ENCODE measurements at regions not wholly inside any gene's neighbourhood (a gene's known extent, or its start where the extent isn't known, plus 50 kb on each side); places are given as distances from the start of the nearest gene placed in this dataset.

DNA sequence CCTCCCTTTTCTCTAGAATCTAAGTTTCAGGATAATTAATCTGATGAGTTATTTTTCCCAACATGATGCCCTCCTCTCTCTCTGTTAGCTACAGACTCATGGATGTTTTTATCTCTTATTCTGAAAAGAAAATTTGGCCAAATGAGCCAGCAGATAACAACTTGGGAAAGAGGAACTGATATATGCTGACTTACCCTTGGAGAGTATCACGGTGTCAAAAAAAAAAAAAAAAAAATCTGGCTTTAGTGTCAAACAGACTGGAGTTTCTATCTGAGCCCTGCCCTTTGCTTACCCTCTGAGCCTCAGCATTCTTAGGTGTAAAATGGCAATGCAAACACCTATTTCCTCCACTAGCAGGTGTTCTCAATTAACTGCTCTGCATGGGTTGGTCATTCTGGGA is 190.4 kb downstream of the AHR start:
- Histone ChIP-seq H3K9me3 (ENCODE audit: low read depth) (no peaks in the 10 kb centered on the region), H2AFZ (no peak overlapping the region), H3K36me3 (replicated peaks; ENCODE audit: insufficient read depth, low read depth) (no peaks in the 10 kb centered on the region), H3K27ac (no peak overlapping the region), H4K20me1 (ENCODE audit: insufficient read depth, poor library complexity, severe bottlenecking) (no peaks in the 10 kb centered on the region), H3K4me3 (no peak overlapping the region), H3K9me2 (replicated peaks; ENCODE audit: insufficient read depth) (no peaks in the 10 kb centered on the region), H3K27me3 (no peaks in the 10 kb centered on the region), H3K4me1 (ENCODE audit: insufficient read depth) (peaks cover 4% of the 10 kb centered on the region), H3K4me2 (no peak overlapping the region), H3K79me2 (peaks cover 35% of the 10 kb centered on the region)
- no peak for DNase-seq (ENCODE audit: low spot score)
- no peak for TF ChIP-seq EZH2phosphoT487 (IDR thresholded peaks at IDR 0.05; ENCODE audit: low read depth, severe bottlenecking, unreplicated experiment)
- 89% methylated on average over 1 of the region's 1 CpG for WGBS (ENCODE audit: low lambda C conversion rate, missing lambda C conversion rate)

DNA sequence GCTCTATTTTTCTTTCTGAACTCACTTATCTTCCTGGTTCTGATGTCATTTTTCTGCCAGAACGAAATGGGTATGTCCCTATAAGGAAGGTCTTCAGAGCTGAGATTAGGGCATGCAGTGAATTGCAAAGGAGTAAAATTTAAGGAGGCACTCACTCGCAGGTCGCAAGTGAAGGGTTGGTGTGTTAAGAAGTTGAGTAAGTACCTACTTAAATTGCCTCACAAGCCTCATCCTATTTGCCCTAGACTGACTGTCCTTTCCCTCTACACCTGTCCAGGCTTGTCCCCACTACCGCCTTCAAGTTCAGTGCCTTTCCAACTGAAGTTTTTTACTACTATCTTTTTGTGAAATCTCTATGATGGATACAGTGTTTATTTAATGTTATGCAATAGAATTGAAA is 191.5 kb downstream of the AHR start:
- no peaks in the 10 kb centered on the region for H3K9me3 ChIP-seq (ENCODE audit: low read depth)
- peaks cover 4% of the 10 kb centered on the region for H3K4me1 ChIP-seq (ENCODE audit: insufficient read depth)
- H3K27ac ChIP-seq: no peak overlapping the region
- DNase-seq (ENCODE audit: low spot score): no peak
- H3K9me2 ChIP-seq (replicated peaks; ENCODE audit: insufficient read depth): no peaks in the 10 kb centered on the region
- H3K27me3 ChIP-seq: no peaks in the 10 kb centered on the region
- no peaks in the 10 kb centered on the region for H3K36me3 ChIP-seq (replicated peaks; ENCODE audit: insufficient read depth, low read depth)
- peaks cover 39% of the 10 kb centered on the region for H3K79me2 ChIP-seq
- H3K4me2 ChIP-seq: no peak overlapping the region
- WGBS (ENCODE audit: low lambda C conversion rate, missing lambda C conversion rate): 77% methylated on average over 4 of the region's 4 CpGs
- no peaks in the 10 kb centered on the region for H4K20me1 ChIP-seq (ENCODE audit: insufficient read depth, poor library complexity, severe bottlenecking)
- no peak overlapping the region for H3K4me3 ChIP-seq
- TF ChIP-seq EZH2phosphoT487 (IDR thresholded peaks at IDR 0.05; ENCODE audit: low read depth, severe bottlenecking, unreplicated experiment) (no peak), EZH2 (IDR thresholded peaks at IDR 0.05; ENCODE audit: borderline replicate concordance) (no peak)
- TF ChIP-seq, protein P1, sequence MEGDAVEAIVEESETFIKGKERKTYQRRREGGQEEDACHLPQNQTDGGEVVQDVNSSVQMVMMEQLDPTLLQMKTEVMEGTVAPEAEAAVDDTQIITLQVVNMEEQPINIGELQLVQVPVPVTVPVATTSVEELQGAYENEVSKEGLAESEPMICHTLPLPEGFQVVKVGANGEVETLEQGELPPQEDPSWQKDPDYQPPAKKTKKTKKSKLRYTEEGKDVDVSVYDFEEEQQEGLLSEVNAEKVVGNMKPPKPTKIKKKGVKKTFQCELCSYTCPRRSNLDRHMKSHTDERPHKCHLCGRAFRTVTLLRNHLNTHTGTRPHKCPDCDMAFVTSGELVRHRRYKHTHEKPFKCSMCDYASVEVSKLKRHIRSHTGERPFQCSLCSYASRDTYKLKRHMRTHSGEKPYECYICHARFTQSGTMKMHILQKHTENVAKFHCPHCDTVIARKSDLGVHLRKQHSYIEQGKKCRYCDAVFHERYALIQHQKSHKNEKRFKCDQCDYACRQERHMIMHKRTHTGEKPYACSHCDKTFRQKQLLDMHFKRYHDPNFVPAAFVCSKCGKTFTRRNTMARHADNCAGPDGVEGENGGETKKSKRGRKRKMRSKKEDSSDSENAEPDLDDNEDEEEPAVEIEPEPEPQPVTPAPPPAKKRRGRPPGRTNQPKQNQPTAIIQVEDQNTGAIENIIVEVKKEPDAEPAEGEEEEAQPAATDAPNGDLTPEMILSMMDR (IDR thresholded peaks at IDR 0.05; ENCODE audit: poor library complexity): no peak
- H2AFZ ChIP-seq: no peak overlapping the region

- DNase-seq (ENCODE audit: low spot score): no peak
- 86% methylated on average over 5 of the region's 5 CpGs for WGBS (ENCODE audit: low lambda C conversion rate, missing lambda C conversion rate)
- H3K9me2 ChIP-seq (replicated peaks; ENCODE audit: insufficient read depth): no peaks in the 10 kb centered on the region
- H4K20me1 ChIP-seq (ENCODE audit: insufficient read depth, poor library complexity, severe bottlenecking): no peaks in the 10 kb centered on the region
- H3K27ac ChIP-seq: no peak overlapping the region
- H3K9me3 ChIP-seq (ENCODE audit: low read depth): no peaks in the 10 kb centered on the region
- H3K4me3 ChIP-seq: no peak overlapping the region
- no peak overlapping the region for H3K4me2 ChIP-seq
- H2AFZ ChIP-seq: no peak overlapping the region
- H3K27me3 ChIP-seq: no peaks in the 10 kb centered on the region
- H3K36me3 ChIP-seq (replicated peaks; ENCODE audit: insufficient read depth, low read depth): no peaks in the 10 kb centered on the region
- peaks cover 31% of the 10 kb centered on the region for H3K79me2 ChIP-seq
- H3K4me1 ChIP-seq (ENCODE audit: insufficient read depth): peaks cover 4% of the 10 kb centered on the region
- no peak for TF ChIP-seq EZH2phosphoT487 (IDR thresholded peaks at IDR 0.05; ENCODE audit: low read depth, severe bottlenecking, unreplicated experiment)
- no peak for TF ChIP-seq EZH2 (IDR thresholded peaks at IDR 0.05; ENCODE audit: borderline replicate concordance)
- TF ChIP-seq, protein P1 (IDR thresholded peaks at IDR 0.05; ENCODE audit: poor library complexity): no peak
Observed at GRCh38 chr7:17490825-17491224, 192.4 kb downstream of the AHR start.

GRCh38 chr7:17492437-17492836 is 194.0 kb downstream of the AHR start:
- DNase-seq (ENCODE audit: low spot score): no peak
- no peak overlapping the region for H2AFZ ChIP-seq

More at GRCh38 chr7:17492437-17492836, 194.0 kb downstream of the AHR start:
- 78% methylated on average over 4 of the region's 4 CpGs for WGBS (ENCODE audit: low lambda C conversion rate, missing lambda C conversion rate)
- Histone ChIP-seq H3K9me2 (replicated peaks; ENCODE audit: insufficient read depth) (no peaks in the 10 kb centered on the region), H3K4me3 (no peak overlapping the region), H4K20me1 (ENCODE audit: insufficient read depth, poor library complexity, severe bottlenecking) (no peaks in the 10 kb centered on the region), H3K36me3 (replicated peaks; ENCODE audit: insufficient read depth, low read depth) (no peaks in the 10 kb centered on the region), H3K4me2 (no peak overlapping the region), H3K4me1 (ENCODE audit: insufficient read depth) (peaks cover 9% of the 10 kb centered on the region), H3K27me3 (no peaks in the 10 kb centered on the region), H3K79me2 (peaks cover 33% of the 10 kb centered on the region), H3K9me3 (ENCODE audit: low read depth) (no peaks in the 10 kb centered on the region), H3K27ac (no peak overlapping the region)
- TF ChIP-seq EZH2phosphoT487 (IDR thresholded peaks at IDR 0.05; ENCODE audit: low read depth, severe bottlenecking, unreplicated experiment): no peak
- TF ChIP-seq, protein P1 (IDR thresholded peaks at IDR 0.05; ENCODE audit: poor library complexity): no peak
- no peak for TF ChIP-seq EZH2 (IDR thresholded peaks at IDR 0.05; ENCODE audit: borderline replicate concordance)
